ENCODE measurements at regions not wholly inside any gene's neighbourhood (a gene's known extent, or its start where the extent isn't known, plus 50 kb on each side); places are given as distances from the start of the nearest gene placed in this dataset.
"Not testable (repeated sequence)": the region's sequence is repeated elsewhere in the genome, so short reads cannot be mapped to it uniquely, and the experiment has no call there.

DNA sequence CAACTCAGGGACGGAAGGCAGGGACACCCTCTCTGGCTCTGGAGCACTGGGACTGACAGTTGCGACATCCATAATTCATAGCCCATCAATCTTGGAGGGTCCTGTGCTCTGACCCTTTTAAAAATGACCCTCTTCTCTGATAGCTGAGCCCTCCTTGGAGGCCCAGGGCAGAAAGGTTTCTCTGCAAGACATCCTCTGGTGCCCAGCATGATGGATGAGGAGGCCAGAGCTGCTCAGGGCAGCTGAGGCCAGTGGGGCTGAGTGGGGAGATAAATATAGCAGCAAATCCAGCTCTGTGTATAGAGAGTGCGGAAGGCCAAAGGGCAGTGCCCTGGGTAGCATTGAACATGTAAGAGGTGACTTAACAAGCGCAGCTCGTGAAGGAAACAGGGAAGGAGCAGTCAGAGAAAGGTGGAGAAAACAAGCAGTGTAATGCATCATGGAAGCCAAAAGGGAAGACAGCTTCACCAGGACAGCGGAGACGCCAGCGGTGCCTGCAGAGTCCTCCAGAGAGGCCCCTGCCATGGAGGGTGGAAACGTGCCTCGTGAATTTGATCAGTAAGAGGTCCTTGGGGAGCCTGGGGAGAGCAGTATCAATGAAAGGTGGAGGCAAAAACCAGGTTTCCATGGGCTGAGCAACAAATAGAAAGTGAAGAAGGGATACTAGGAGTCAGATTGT, 50.4 kb upstream of the FMOD start:
- WGBS, 3 donors: 85 to 93% (median 87%) methylated on average over 10 of the region's 10 CpGs

GRCh38 chr1:203402152-203402551, 51.2 kb upstream of the FMOD start:
- H3K27ac ChIP-seq (ENCODE audit: low read depth, low read length): peak overlapping the region; percentile 68
- WGBS, 3 donors: 61 to 96% (median 78%) methylated on average over 3 of the region's 3 CpGs

More for the DNA sequence above, 50.4 kb upstream of the FMOD start:
- H3K27ac ChIP-seq (ENCODE audit: low read depth, low read length): no peak overlapping the region

- H3K27ac ChIP-seq (ENCODE audit: low read depth, low read length): no peak overlapping the region
- WGBS, 3 donors: 32 to 57% (median 32%) methylated on average over 6 of the region's 6 CpGs
These were observed 51.9 kb upstream of the FMOD start for GRCh38 chr1:203402629-203403337.

- WGBS, 3 donors: 68 to 90% (median 82%) methylated on average over 5 of the region's 5 CpGs
- H3K27ac ChIP-seq (ENCODE audit: low read depth, low read length): no peak overlapping the region
These were observed 52.7 kb upstream of the FMOD start for GRCh38 chr1:203403586-203403985.

DNA sequence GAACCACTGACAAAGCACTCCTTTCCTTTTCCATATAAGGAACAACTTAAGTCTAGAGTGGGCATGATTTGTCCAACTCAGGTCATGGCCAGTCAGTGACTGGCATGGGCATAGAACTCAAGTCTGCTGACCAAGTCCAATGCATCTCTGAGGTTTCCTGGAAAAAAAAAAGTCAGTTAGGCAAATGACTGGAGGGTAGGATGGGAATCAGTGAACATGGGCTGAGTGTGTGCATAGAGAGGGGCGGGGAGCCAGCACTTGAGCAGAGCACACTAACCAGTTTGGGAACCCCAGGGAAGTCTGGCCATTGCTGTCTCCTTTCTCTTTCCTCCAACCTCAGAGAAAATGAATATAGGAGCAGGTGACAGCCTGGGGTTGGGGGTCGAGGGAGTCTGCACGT, 53.6 kb upstream of the FMOD start:
- H3K27ac ChIP-seq (ENCODE audit: low read depth, low read length): no peak overlapping the region
- 81 to 94% (median 83%) methylated on average over 3 of the region's 3 CpGs for WGBS, 3 donors

DNA sequence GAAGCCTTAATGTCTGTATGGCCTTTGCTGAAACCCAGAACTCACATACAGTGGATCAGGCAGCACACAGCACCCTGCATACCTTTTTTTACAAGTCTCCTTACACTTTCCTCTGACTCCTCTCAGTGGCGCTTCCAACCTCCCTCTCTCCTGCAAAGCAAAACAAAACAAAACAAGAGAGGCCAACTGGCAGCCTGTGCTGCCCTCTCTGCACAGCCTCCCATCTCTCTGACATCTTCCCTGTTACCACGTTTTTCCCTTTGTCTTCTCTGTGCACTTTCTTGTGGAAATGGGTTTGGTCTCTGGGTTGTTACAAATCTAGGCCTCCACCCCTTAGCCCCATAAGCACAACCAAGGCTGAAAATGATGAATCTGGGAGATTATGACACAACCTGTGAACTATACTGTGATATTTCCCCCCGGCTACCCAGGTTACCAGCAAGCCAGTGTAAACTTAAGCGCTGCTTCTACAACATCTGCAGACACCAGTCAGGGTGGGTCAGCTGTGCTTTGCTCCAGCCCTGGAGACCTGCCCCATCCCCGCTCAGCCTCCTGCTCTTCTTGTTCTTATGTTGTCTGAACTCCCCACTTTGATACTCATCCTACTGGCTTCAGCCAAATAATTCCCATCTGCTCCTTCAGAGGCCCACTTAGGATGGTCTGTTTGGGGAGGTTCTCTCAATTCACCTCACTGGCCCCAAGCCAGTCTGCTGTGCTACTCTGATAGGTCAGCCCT, 54.9 kb upstream of the FMOD start:
- 81 to 86% (median 86%) methylated on average over 5 of the region's 5 CpGs for WGBS, 3 donors
- H3K27ac ChIP-seq (ENCODE audit: low read depth, low read length): no peak overlapping the region

GRCh38 chr1:203406446-203407045, 55.6 kb upstream of the FMOD start:
- 59 to 77% (median 70%) methylated on average over 7 of the region's 7 CpGs for WGBS, 3 donors

GRCh38 chr1:203407296-203407695, 56.4 kb upstream of the FMOD start:
- WGBS, 3 donors: 96 to 100% (median 97%) methylated on average over 1 of the region's 1 CpG
- no peak overlapping the region for H3K27ac ChIP-seq (ENCODE audit: low read depth, low read length)

More at GRCh38 chr1:203406446-203407045, 55.6 kb upstream of the FMOD start:
- peak overlapping the region; percentile 38 for H3K27ac ChIP-seq (ENCODE audit: low read depth, low read length)

GRCh38 chr1:203408486-203409481, 57.9 kb upstream of the FMOD start:
- no peak overlapping the region for H3K27ac ChIP-seq (ENCODE audit: low read depth, low read length)
- WGBS, 3 donors: 57 to 69% (median 62%) methylated on average over 13 of the region's 13 CpGs

DNA sequence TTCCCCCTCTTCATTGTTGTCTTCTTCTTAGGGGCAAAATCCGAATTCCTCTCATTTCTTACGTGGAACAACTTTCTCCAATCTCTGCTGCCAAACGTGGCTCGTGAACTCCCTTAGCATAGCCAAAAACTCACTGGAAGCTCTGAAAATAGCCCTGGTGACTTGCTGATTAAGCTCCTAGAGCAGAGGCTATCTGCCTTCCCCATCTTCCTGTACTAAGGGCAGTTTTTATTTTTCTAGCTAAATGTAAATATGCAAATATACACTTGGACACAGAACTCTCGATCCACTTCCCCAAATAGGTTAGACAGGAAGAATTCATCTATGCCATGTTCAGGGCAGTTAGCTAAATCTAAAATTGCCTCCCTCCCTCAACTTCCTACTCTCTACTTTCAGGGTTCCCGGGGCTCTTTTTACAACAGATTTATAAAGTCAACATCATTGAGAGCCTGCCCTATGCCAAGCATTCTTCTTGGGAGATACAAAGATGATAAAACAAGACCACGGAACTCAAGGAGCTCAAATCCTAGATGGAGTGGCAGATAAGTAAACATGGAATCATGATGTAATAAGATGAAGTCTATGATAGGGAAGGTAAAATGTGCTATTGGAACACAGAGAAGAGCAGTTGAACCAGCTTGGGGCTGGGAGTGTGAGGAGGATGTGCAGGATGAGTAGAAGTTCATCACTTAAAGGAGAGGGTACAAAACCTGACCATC, 59.4 kb upstream of the FMOD start:
- WGBS, 3 donors: 24 to 43% (median 25%) methylated on average over 7 of the region's 7 CpGs
- H3K27ac ChIP-seq (ENCODE audit: low read depth, low read length): no peak overlapping the region

GRCh38 chr1:203411431-203411830, 60.5 kb upstream of the FMOD start:
- H3K27ac ChIP-seq (ENCODE audit: low read depth, low read length): not testable (repeated sequence)
- WGBS, 3 donors: 74 to 90% (median 75%) methylated on average over 7 to 9 of the region's 9 CpGs

DNA sequence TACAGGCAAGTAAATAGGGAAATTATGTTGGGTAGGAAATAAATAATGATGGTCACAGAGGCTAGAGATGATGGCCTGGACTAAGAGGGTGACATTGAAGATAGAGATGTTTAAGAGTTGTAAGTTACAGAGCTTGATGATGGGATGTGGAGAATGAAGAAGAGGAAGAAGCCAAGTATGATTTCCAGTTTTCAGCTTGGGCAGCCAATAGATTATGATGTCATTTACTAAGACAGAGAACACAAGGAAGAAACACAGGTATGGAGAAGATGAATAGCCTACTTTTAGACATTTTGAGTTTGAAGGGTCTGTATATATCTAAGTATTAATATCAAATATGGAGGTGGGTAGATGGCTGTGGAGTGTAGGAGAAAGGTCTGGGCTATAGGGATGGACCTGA, 56.0 kb upstream of the PRELP start:
- no peak overlapping the region for H3K27ac ChIP-seq (ENCODE audit: low read depth, low read length)

DNA sequence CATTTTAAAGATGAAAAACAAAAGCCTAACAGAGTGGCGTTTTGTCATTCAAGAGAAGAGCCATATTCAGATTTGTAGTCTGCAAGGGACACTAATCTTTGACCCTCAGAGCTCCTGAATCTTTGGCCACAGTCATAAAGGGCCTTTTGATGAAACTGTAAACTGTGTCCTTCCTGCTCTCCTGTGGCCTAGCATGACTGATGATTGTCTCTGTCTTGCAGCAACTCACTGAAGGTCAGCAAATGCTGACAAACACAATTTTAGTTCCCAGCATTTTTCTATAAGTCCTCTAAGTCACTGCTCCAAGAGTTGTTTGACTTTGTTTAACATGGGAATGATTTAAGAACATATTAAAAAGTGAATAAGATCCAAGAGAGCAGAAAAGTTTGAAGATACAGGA, 55.3 kb upstream of the PRELP start:
- 89 to 92% (median 91%) methylated on average over 1 of the region's 1 CpG for WGBS, 3 donors
- H3K27ac ChIP-seq (ENCODE audit: low read depth, low read length): no peak overlapping the region

- H3K27ac ChIP-seq (ENCODE audit: low read depth, low read length): no peak overlapping the region
These were observed 54.4 kb upstream of the PRELP start for GRCh38 chr1:203421246-203421645.

GRCh38 chr1:203422116-203422515, 53.5 kb upstream of the PRELP start:
- H3K27ac ChIP-seq (ENCODE audit: low read depth, low read length): no peak overlapping the region
- 68 to 96% (median 95%) methylated on average over 6 of the region's 6 CpGs for WGBS, 3 donors

- H3K27ac ChIP-seq (ENCODE audit: low read depth, low read length): no peak overlapping the region
- 71 to 91% (median 87%) methylated on average over 2 of the region's 2 CpGs for WGBS, 3 donors
These were observed 53.0 kb upstream of the PRELP start for GRCh38 chr1:203422656-203423055.

- no peak overlapping the region for H3K27ac ChIP-seq (ENCODE audit: low read depth, low read length)
- 72 to 88% (median 82%) methylated on average over 3 of the region's 3 CpGs for WGBS, 3 donors
These were observed 51.3 kb upstream of the PRELP start for GRCh38 chr1:203424285-203424684.
